ENCODE measurements at regions not wholly inside any gene's neighbourhood (a gene's known extent, or its start where the extent isn't known, plus 50 kb on each side); places are given as distances from the start of the nearest gene placed in this dataset.

GRCh38 chr13:84470528-84470927 lies 588.3 kb upstream of the SLITRK1 start:
- H3K27me3 ChIP-seq: no peaks in the 10 kb centered on the region
- no peak for TF ChIP-seq POLR2A (IDR thresholded peaks at IDR 0.05)
- no peak for TF ChIP-seq CTCF (IDR thresholded peaks at IDR 0.05)
- intact Hi-C loops (cut with DNase I): no loop called here

GRCh38 chr13:84466461-84466860 lies 584.2 kb upstream of the SLITRK1 start:
- intact Hi-C loops (cut with DNase I): no loop called here
- Histone ChIP-seq H3K9me3 (peaks cover 0 to 8% (median 0%) of the 10 kb centered on the region in 12 donors), H3K4me1 (no peaks in the 10 kb centered on the region), H3K27me3 (no peaks in the 10 kb centered on the region), H3K4me3 (no peak overlapping the region), H3K36me3 (no peaks in the 10 kb centered on the region), H3K27ac (no peak overlapping the region)
- TF ChIP-seq CTCF (IDR thresholded peaks at IDR 0.05): no peak
- DNase-seq (no peak), ATAC-seq (no peak)

More at GRCh38 chr13:84470528-84470927, 588.3 kb upstream of the SLITRK1 start:
- H3K9me3 ChIP-seq: peaks cover 0 to 21% (median 4%) of the 10 kb centered on the region in 12 donors
- H3K36me3 ChIP-seq: no peaks in the 10 kb centered on the region
- no peak overlapping the region for H3K27ac ChIP-seq
- no peak for ATAC-seq
- no peak for DNase-seq
- H3K4me1 ChIP-seq: no peaks in the 10 kb centered on the region
- H3K4me3 ChIP-seq: no peak overlapping the region

- H3K9me3 ChIP-seq: peaks cover 0 to 2% (median 0%) of the 10 kb centered on the region in 12 donors
- TF ChIP-seq POLR2A (IDR thresholded peaks at IDR 0.05): no peak
- intact Hi-C loops (cut with DNase I): no loop called here
Measured at GRCh38 chr13:84460989-84461388, 578.7 kb upstream of the SLITRK1 start.

GRCh38 chr13:84455143-84455905 lies 573.0 kb upstream of the SLITRK1 start:
- H3K9me3 ChIP-seq: no peaks in the 10 kb centered on the region
- H3K4me3 ChIP-seq: no peak overlapping the region
- H3K27me3 ChIP-seq: no peaks in the 10 kb centered on the region
- no peak for TF ChIP-seq POLR2A (IDR thresholded peaks at IDR 0.05)
- TF ChIP-seq CTCF (IDR thresholded peaks at IDR 0.05): no peak
- H3K4me1 ChIP-seq: no peaks in the 10 kb centered on the region
- DNase-seq: no peak
- no peaks in the 10 kb centered on the region for H3K36me3 ChIP-seq
- no peak for ATAC-seq
- WGBS, 4 donors: 80 to 89% (median 84%) methylated on average over 4 to 7 of the region's 7 CpGs
- no peak overlapping the region for H3K27ac ChIP-seq
- intact Hi-C loops (cut with DNase I): no loop called here

More at GRCh38 chr13:84460989-84461388, 578.7 kb upstream of the SLITRK1 start:
- H3K4me1 ChIP-seq: no peaks in the 10 kb centered on the region
- H3K4me3 ChIP-seq: no peak overlapping the region
- no peaks in the 10 kb centered on the region for H3K36me3 ChIP-seq
- H3K27ac ChIP-seq: no peak overlapping the region
- ATAC-seq (no peak), DNase-seq (no peak)
- no peaks in the 10 kb centered on the region for H3K27me3 ChIP-seq

GRCh38 chr13:84447640-84447978 lies 565.3 kb upstream of the SLITRK1 start:
- H3K9me3 ChIP-seq: peaks cover 0 to 11% (median 0%) of the 10 kb centered on the region in 12 donors
- 85 to 93% (median 86%) methylated on average over 4 of the region's 4 CpGs for WGBS, 4 donors
- intact Hi-C loops (cut with DNase I): no loop called here
- H3K4me1 ChIP-seq: no peaks in the 10 kb centered on the region
- DNase-seq (no peak), ATAC-seq (no peak)
- no peaks in the 10 kb centered on the region for H3K27me3 ChIP-seq
- no peaks in the 10 kb centered on the region for H3K36me3 ChIP-seq
- no peak overlapping the region for H3K27ac ChIP-seq
- TF ChIP-seq CTCF (IDR thresholded peaks at IDR 0.05) (no peak), POLR2A (IDR thresholded peaks at IDR 0.05) (no peak)
- H3K4me3 ChIP-seq: no peak overlapping the region
